SK-N-MC (cell line): ENCODE measurements at regions not wholly inside any gene's neighbourhood (a gene's known extent, or its start where the extent isn't known, plus 50 kb on each side); places are given as distances from the start of the nearest gene placed in this dataset.
"Not testable (repeated sequence)": the region's sequence is repeated elsewhere in the genome, so short reads cannot be mapped to it uniquely, and the experiment has no call there.

Experiments
- EZH2 ChIP-seq: fragments of 200-600 bp; sonication (generic); IDR thresholded peaks from one replicate; pipeline ENCODE4 v1.6.1; 2017; ENCODE audit warnings: antibody characterized with exemption
- POLR2AphosphoS5 ChIP-seq: IDR thresholded peaks from 2 replicates; pipeline ENCODE4 v1.6.1; 2012; ENCODE audit warnings: mild to moderate bottlenecking, low read depth, low read length, borderline replicate concordance

GRCh38 chr1:53182-53581 is 398.3 kb downstream of the OR4F29 start:
- TF ChIP-seq EZH2, POLR2AphosphoS5: not testable (repeated sequence)
